NCI-H226 (cell line): ENCODE measurements at regions not wholly inside any gene's neighbourhood (a gene's known extent, or its start where the extent isn't known, plus 50 kb on each side); places are given as distances from the start of the nearest gene placed in this dataset.
A peak's percentile ranks its signal among the peaks of the same experiment; 100 is the strongest.
"Not testable (repeated sequence)": the region's sequence is repeated elsewhere in the genome, so short reads cannot be mapped to it uniquely, and the experiment has no call there.

ENCODE experiments used
- DNase-seq: peaks from one replicate; pipeline ENCODE4 v3.0.0-alpha.2; 2015

- no peak for DNase-seq
These were observed 797.4 kb downstream of the C12orf50 start for GRCh38 chr12:87231818-87232217.

- no peak for DNase-seq
These were observed 798.8 kb downstream of the C12orf50 start for GRCh38 chr12:87230441-87230840.

DNA sequence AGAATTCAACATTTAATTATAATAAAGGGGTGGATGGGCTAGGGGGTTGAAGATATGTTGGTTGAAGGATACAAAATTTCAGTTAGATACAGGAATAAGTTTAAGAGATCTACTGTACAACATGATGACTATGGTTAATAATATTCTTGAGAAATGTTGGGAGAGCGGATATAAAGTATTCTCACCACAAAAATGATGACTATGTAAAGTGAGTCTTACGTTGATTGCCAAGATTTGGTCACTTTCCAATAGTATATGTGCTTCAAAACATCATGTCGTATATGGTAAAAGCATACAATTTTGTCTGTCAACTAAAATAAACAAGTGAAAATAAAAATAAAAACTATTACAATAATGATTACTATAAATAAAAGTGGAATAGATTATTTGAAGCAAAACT, 802.0 kb downstream of the C12orf50 start:
- DNase-seq = no peak

DNA sequence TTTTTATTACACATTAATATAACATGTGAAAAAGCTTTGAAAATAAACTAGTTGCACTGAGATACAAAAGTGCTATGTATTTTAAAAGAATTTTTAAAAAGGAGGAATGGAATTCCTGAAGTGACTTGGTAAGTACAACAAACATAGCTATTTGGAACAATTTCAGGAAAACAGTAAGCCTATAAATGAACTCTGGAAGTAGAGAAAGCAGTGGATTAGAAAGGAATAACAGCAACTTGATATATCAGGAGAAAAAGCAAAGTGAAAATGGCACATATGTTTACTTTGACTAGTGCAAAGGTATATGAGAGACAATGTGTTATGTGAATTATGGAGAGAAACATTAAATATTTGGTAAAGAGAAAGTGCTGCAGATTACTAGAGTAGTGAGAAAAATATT, 811.7 kb downstream of the C12orf50 start:
- DNase-seq = no peak

GRCh38 chr12:87216436-87216835, 812.8 kb downstream of the C12orf50 start:
- DNase-seq = no peak

DNA sequence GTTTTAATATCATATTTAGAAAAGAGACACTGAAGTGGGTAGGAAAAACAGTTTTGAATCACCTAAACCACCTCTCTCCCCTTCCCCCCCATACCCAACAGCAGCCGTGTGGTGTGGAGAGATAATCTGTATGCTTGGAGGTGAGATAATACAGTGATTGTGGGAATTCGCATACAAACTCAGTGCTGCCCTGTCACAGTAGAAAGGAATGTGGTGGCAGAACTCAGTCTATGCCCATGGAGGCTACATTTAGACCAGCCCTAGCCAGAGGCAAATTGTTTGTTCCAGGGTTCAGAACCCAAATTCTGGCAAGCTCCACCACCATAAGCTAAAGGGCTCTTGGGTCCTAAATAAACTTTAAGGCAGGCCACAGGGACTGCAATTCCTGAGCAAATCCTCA, 827.0 kb downstream of the C12orf50 start:
- no peak for DNase-seq

DNA sequence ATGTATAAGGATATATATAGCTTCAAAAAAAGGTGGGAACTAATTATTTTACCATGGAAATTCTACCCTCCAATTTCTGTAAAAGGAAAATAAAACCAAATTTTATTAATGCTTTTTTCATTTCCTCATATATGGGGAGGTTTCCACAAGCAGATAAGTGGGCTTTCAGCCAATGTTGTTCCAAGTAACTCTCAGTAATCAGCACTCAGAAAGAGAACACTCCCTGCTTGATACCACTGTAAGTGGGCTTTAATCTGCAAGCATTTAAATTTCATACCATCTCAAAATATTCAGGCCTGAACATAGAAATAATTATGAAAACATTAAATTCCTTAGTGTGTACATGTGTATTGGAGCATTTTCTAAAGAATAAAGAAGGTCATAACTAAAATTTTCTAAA, 827.6 kb downstream of the C12orf50 start:
- peak; percentile 43 for DNase-seq

- DNase-seq = no peak
These were observed 828.8 kb downstream of the C12orf50 start for GRCh38 chr12:87200289-87200979.

GRCh38 chr12:87198181-87198580, 831.0 kb downstream of the C12orf50 start:
- no peak for DNase-seq

DNA sequence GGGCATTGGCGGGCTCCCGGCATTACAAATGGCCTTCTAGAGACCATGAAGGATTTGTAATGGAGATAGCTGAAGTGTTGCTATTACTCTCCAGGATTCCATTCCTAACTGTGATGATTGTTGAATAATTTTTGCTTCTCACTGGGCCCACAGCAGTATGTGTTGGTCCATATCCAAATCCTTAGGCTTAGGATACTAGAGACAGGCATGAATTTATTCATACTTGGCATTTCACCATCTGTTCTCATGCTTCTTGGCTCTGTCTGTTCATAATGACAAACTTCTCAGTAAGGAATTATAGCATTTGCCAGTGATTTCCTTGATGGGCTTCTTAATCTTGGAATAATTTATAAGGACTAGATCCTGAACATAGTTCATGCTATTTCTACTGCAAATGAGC, 832.9 kb downstream of the C12orf50 start:
- peak; percentile 30 for DNase-seq

DNA sequence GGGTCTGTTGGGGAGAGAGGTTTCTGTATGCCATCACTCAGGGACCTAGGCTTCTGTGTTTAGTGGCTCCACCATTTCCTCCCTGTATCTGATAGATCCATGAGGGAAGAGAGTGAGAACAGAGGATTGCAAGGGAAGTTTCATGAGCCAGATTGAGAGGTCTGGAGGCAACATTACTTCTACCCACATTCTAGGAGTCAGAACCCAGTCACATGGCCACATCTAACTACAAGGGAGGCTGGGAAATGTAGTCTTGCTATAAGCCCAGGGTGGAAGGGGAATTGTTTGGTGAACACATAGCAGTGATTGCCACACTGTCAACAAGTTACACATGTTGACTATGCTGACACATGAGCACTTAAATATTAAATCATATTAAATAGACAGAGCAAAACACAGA, 834.8 kb downstream of the C12orf50 start:
- DNase-seq = not testable (repeated sequence)

DNA sequence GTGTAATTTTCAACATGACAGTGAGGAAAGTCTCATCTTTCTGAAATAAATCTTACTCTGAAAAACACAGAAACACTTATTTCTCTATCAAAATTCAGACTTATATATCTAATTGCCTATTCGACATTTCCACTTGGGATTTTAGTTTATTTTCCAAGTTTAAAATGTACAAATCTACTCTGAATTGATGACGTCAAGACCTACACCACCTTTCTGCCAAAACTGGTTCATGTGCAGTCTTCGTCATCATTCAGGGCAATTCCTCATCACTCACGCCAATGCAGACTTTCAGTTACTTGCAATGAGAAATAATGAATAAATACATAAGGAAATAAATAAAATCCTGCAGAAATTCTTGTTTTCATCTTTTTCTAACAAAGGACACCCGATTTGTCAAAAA, 843.8 kb downstream of the C12orf50 start:
- no peak for DNase-seq

GRCh38 chr12:87182696-87183233, 846.4 kb downstream of the C12orf50 start:
- DNase-seq = no peak

DNA sequence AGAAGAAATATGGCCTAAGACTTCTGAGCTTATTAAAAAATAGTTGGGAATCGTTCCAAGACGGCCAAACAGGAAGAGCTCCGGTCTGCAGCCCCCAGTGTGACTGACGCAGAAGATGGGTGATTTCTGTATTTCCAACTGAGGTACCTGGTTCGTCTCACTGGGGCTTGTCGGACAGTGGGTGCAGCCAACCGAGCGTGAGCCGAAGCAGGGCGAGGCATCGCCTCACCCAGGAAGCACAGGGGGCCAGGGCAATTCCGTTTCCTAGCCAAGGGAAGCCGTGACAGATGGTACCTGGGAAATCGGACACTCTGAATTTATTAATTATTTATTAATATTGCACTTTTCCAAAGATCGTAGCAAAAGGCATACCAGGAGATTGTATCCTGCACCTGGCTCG, 857.8 kb downstream of the C12orf50 start:
- DNase-seq = no peak

DNA sequence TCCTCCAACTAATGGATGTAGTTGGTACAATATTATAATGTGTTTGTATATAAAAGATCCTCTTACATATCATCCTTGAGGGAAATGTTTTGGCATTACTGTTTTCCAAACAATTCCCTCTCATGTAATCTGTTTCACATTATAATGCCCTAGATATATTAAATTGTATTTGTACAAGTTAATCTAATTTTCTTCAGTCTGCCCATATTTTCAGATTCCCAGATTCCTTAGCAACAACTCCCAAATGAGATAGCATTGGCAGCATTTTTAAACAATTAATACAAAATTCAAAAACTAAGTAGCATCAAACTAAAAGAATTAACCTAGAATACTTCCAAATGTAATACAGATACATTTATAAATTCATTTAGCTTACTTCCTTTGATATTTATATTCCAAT, 860.2 kb downstream of the C12orf50 start:
- DNase-seq = no peak

- no peak for DNase-seq
These were observed 863.3 kb downstream of the C12orf50 start for GRCh38 chr12:87165733-87166375.

DNA sequence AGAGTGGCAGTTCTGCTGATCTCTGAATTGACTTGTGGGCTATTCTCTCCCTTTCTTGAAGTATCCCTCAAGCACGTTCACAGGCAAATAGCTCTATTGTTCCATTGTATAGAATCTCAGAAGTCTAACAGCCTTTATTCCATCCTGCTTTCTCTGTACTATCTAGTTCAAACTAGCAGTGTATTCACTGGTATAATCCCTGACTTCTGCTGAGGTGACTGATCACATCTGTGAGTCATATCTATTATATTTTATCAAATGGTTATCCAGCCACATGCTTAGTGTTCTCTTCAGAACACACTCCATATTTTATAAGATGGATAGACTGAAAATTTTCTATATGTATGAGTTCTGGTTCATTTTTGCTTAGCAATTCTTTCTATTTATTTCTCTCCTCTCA, 866.1 kb downstream of the C12orf50 start:
- no peak for DNase-seq

DNA sequence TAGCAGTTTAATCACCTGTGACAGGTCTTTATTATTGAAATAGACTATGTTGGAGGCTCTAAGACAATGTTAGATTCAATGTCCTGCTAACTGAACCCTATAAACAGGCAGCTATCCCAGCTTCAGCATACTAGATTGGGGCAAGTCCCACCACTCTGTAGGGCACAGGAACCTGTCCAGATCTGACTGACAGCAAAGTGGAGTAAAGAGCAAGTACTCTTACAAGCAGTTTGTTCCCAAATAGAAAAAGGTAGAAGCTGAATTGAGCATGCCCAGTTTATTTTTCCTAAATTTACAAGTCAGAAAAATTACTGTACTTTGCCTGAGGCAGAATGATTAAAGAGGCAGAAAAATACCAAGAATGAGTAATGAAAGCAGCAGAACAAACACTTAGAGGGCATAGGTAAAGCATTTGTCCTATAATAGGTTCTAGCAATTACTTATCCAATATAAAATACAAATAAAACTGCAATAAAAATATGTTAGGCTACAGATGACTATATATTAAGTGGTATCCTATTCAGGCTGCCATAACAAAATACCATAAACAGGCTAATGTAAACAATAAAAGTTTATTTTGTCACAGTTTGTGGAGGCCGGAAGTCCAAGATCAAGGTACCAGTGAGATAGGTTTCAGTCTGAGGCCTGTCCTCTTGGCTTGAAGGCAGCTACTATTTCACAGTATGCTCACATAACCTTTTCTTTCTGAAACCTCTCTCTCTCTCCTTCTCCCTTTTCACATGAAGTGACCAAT, 868.2 kb downstream of the C12orf50 start:
- peak; percentile 29 for DNase-seq

- DNase-seq = peak; percentile 98
These were observed 871.4 kb downstream of the C12orf50 start for GRCh38 chr12:87157791-87158190.

DNA sequence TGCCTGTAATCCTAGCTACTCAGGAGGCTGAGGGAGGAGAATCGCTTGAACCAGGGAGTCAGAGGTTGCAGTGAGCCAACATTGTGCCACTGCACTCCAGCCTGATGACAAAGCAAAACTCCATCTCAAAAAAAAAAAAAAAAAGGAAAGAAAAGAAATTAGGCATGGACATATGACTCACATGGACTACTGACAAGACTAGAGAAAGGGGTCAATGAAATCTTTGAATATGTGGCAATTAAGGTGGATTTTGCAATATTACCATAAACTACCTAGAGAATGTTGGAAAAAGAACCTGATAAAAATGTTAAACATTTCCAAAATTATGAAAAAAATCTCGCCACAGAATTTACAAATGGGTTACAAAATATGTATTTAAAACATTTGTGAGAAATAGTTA, 873.6 kb downstream of the C12orf50 start:
- DNase-seq = peak; percentile 50

GRCh38 chr12:87152841-87153528, 876.2 kb downstream of the C12orf50 start:
- DNase-seq = no peak

DNA sequence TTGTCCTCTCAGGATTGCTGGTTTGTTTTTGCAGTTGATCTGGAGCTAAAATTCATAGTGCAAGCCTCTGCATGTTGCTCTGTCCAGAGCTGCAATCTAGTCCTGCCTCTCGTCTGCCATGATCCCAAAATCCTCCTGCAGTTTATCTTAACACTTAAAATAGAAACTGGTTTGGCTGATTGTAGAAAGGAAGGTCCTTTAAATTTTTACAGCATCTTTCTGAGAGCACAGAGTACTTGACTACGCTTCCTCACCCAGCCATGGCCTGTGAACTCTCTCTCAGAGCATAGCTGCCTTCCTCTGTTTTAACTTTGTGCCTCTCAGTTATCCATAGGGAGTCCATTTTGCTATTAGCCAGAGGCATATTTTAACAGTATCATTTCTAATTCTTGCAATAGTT, 877.1 kb downstream of the C12orf50 start:
- no peak for DNase-seq

GRCh38 chr12:87150969-87151662, 878.1 kb downstream of the C12orf50 start:
- no peak for DNase-seq
